Stimulated activated CD8-positive, alpha-beta memory T cell treated with anti-CD3 and anti-CD28 coated beads, Interleukin-7, amount 100 ng/mL, for 48 hours (primary cell): ENCODE measurements at regions not wholly inside any gene's neighbourhood (a gene's known extent, or its start where the extent isn't known, plus 50 kb on each side); places are given as distances from the start of the nearest gene placed in this dataset.

Source experiments
- DNase-seq, 2 donors: peaks; one replicate each; pipeline ENCODE4 v3.0.0-alpha.2; 2020; ENCODE audit warnings: low read depth in 1 of 2; ENCODE audit errors: extremely low read depth in 1 of 2

- no peak for DNase-seq
Observed at GRCh38 chr13:22270881-22271280, 600.0 kb downstream of the FGF9 start.

- DNase-seq = no peak
Observed at GRCh38 chr13:22271903-22272302, 601.0 kb downstream of the FGF9 start.

GRCh38 chr13:22275393-22275792, 604.5 kb downstream of the FGF9 start:
- DNase-seq = no peak

- no peak for DNase-seq
Observed at GRCh38 chr13:22276616-22277015, 605.7 kb downstream of the FGF9 start.

- DNase-seq = peak in 1 of 2 donors; percentile 45
Observed at GRCh38 chr13:22278336-22278929, 607.6 kb downstream of the FGF9 start.

GRCh38 chr13:22285867-22286266, 615.0 kb downstream of the FGF9 start:
- DNase-seq = no peak

- DNase-seq = no peak
Observed at GRCh38 chr13:22286338-22286737, 615.5 kb downstream of the FGF9 start.

GRCh38 chr13:22287343-22287920, 616.6 kb downstream of the FGF9 start:
- DNase-seq = no peak

- DNase-seq = no peak
Observed at GRCh38 chr13:22288496-22288895, 617.6 kb downstream of the FGF9 start.

GRCh38 chr13:22289711-22290110, 618.8 kb downstream of the FGF9 start:
- DNase-seq = no peak

GRCh38 chr13:22298530-22298929, 627.7 kb downstream of the FGF9 start:
- no peak for DNase-seq

GRCh38 chr13:22311734-22312404, 641.0 kb downstream of the FGF9 start:
- DNase-seq = no peak

- no peak for DNase-seq
Observed at GRCh38 chr13:22312405-22312803, 641.5 kb downstream of the FGF9 start.

- no peak for DNase-seq
Observed at GRCh38 chr13:22316494-22317025, 645.7 kb downstream of the FGF9 start.

- no peak for DNase-seq
Observed at GRCh38 chr13:22320991-22321390, 650.1 kb downstream of the FGF9 start.

GRCh38 chr13:22325761-22326160, 654.9 kb downstream of the FGF9 start:
- no peak for DNase-seq

- no peak for DNase-seq
Observed at GRCh38 chr13:22332416-22332815, 661.5 kb downstream of the FGF9 start.

GRCh38 chr13:22336460-22336859, 665.6 kb downstream of the FGF9 start:
- DNase-seq = no peak

- DNase-seq = peak in 1 of 2 donors; percentile 3
Observed at GRCh38 chr13:22357132-22357531, 686.3 kb downstream of the FGF9 start.

GRCh38 chr13:22369090-22369489, 698.2 kb downstream of the FGF9 start:
- no peak for DNase-seq

- DNase-seq = no peak
Observed at GRCh38 chr13:22369840-22370239, 699.0 kb downstream of the FGF9 start.

- DNase-seq = no peak
Observed at GRCh38 chr13:22372261-22372660, 701.4 kb downstream of the FGF9 start.
